Neural crest cell (in vitro differentiated cells): ENCODE measurements at regions not wholly inside any gene's neighbourhood (a gene's known extent, or its start where the extent isn't known, plus 50 kb on each side); places are given as distances from the start of the nearest gene placed in this dataset.

Experiments used
- DNase-seq: peaks from one replicate; pipeline ENCODE4 v3.0.0; 2021; ENCODE audit warnings: low read depth, mixed read lengths, low spot score
- H3K27ac Mint-ChIP-seq: one replicate; pipeline ENCODE4 v1.8.0; 2021; ENCODE audit warnings: mild to moderate bottlenecking, mixed read lengths; ENCODE audit not compliant: unreplicated experiment
- H3K27me3 Mint-ChIP-seq: 2 replicates; pipeline ENCODE4 v1.8.0; 2021; ENCODE audit warnings: low read depth, mild to moderate bottlenecking, mixed read lengths
- H3K36me3 Mint-ChIP-seq: 2 replicates; pipeline ENCODE4 v1.8.0; 2021; ENCODE audit warnings: low read depth, mild to moderate bottlenecking, mixed read lengths
- H3K4me1 Mint-ChIP-seq: 2 replicates; pipeline ENCODE4 v1.8.0; 2021; ENCODE audit warnings: mixed read lengths
- H3K4me3 Mint-ChIP-seq: one replicate; pipeline ENCODE4 v1.8.0; 2021; ENCODE audit warnings: mild to moderate bottlenecking, mixed read lengths
- H3K9me3 Mint-ChIP-seq: 2 replicates; pipeline ENCODE4 v1.8.0; 2021; ENCODE audit warnings: mixed read lengths
- CTCF ChIP-seq: fragments of 200-600 bp; sonication (generic); conservative IDR thresholded peaks from 2 replicates; pipeline ENCODE4 v1.5.0; 2021; ENCODE audit warnings: antibody characterized with exemption, mild to moderate bottlenecking

GRCh38 chr20:57811374-57812020 is 101.7 kb upstream of the PMEPA1 start:
- H3K27me3 Mint-ChIP-seq, result peaks cover 4% of the 10 kb centered on the region
- H3K4me3 Mint-ChIP-seq, result no peak overlapping the region
- no peak for TF ChIP-seq CTCF
- no peaks in the 10 kb centered on the region for H3K9me3 Mint-ChIP-seq
- no peaks in the 10 kb centered on the region for H3K36me3 Mint-ChIP-seq
- H3K4me1 Mint-ChIP-seq, result peaks cover 11% of the 10 kb centered on the region
- H3K27ac Mint-ChIP-seq, result peak overlapping the region; percentile 75
- DNase-seq, result peak; percentile 6

GRCh38 chr20:57810511-57811373 is 100.9 kb upstream of the PMEPA1 start:
- Mint-ChIP-seq H3K27ac (no peak overlapping the region), H3K27me3 (peaks cover 4% of the 10 kb centered on the region), H3K9me3 (no peaks in the 10 kb centered on the region), H3K4me1 (peaks cover 11% of the 10 kb centered on the region), H3K4me3 (no peak overlapping the region), H3K36me3 (no peaks in the 10 kb centered on the region)
- TF ChIP-seq CTCF, result no peak
- no peak for DNase-seq

- Mint-ChIP-seq H3K36me3 (no peaks in the 10 kb centered on the region), H3K27me3 (peaks cover 8% of the 10 kb centered on the region), H3K4me3 (no peak overlapping the region), H3K4me1 (peaks cover 16% of the 10 kb centered on the region), H3K27ac (no peak overlapping the region), H3K9me3 (no peaks in the 10 kb centered on the region)
- TF ChIP-seq CTCF, result no peak
- DNase-seq, result no peak
Observed at GRCh38 chr20:57809661-57810172, 99.9 kb upstream of the PMEPA1 start.

GRCh38 chr20:57809149-57809548 is 99.3 kb upstream of the PMEPA1 start:
- Mint-ChIP-seq H3K9me3 (no peaks in the 10 kb centered on the region), H3K27me3 (peaks cover 6% of the 10 kb centered on the region), H3K27ac (no peak overlapping the region), H3K36me3 (no peaks in the 10 kb centered on the region), H3K4me1 (peaks cover 19% of the 10 kb centered on the region), H3K4me3 (no peak overlapping the region)
- no peak for TF ChIP-seq CTCF
- DNase-seq, result no peak

GRCh38 chr20:57808264-57809070 is 98.7 kb upstream of the PMEPA1 start:
- Mint-ChIP-seq H3K36me3 (no peaks in the 10 kb centered on the region), H3K27me3 (peaks cover 6% of the 10 kb centered on the region), H3K27ac (no peak overlapping the region), H3K9me3 (no peaks in the 10 kb centered on the region), H3K4me1 (peaks cover 25% of the 10 kb centered on the region), H3K4me3 (no peak overlapping the region)
- no peak for DNase-seq
- no peak for TF ChIP-seq CTCF
